Neural cell (in vitro differentiated cells): ENCODE measurements at regions not wholly inside any gene's neighbourhood (a gene's known extent, or its start where the extent isn't known, plus 50 kb on each side); places are given as distances from the start of the nearest gene placed in this dataset.

Experiments
- EP300 ChIP-seq: fragments of 450-650 bp; conservative IDR thresholded peaks from 2 replicates; pipeline ENCODE4 v1.6.1; 2014; ENCODE audit warnings: antibody characterized with exemption, mild to moderate bottlenecking, moderate library complexity; ENCODE audit not compliant: poor library complexity, severe bottlenecking
- EZH2 ChIP-seq: fragments of 200-600, 300-800 bp; shearing (Covaris generic), sonication (generic); IDR thresholded peaks from 2 replicates; pipeline ENCODE4 v1.6.1; 2014; ENCODE audit warnings: antibody characterized with exemption, low read length, borderline replicate concordance, mild to moderate bottlenecking; ENCODE audit not compliant: insufficient read depth, poor library complexity, severe bottlenecking
- MXI1 ChIP-seq: fragments of 450-650 bp; conservative IDR thresholded peaks from 2 replicates; pipeline ENCODE4 v1.6.1; 2014; ENCODE audit warnings: antibody characterized with exemption, mild to moderate bottlenecking; ENCODE audit not compliant: poor library complexity, severe bottlenecking
- POLR2AphosphoS5 ChIP-seq: IDR thresholded peaks from 2 replicates; pipeline ENCODE4 v1.6.1; 2012
- RAD21 ChIP-seq: fragments of 450-650 bp; conservative IDR thresholded peaks from 2 replicates; pipeline ENCODE4 v1.6.1; 2014; ENCODE audit warnings: antibody characterized with exemption, mild to moderate bottlenecking, moderate library complexity
- TF ChIP-seq, protein P1 (sequence below): fragments of 450-650 bp; IDR thresholded peaks from 2 replicates; pipeline ENCODE4 v1.5.1; 2014; ENCODE audit warnings: antibody characterized with exemption, mild to moderate bottlenecking, moderate library complexity; ENCODE audit not compliant: poor library complexity, severe bottlenecking
- TF ChIP-seq, protein P2 (sequence below): IDR thresholded peaks from 2 replicates; pipeline ENCODE4 v1.6.1; 2012; ENCODE audit warnings: borderline replicate concordance

DNA sequence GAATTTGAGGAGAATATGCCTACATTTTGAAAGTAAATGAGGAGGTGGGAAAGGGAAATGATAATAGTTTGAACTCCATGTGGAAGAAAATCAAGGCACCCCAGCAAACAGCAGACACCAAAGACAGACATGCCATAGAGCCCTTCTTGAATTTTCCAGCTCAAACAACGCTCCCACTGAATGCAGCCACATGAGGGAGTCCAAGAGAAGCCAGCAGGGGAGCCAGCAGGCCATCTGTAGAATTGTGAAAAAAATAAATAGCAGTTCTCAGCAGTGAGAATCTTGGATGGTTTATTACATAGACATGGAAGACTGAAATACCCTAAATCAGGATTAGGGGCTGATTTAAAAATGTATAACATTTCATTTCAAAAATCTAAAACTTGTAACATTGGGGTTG lies 1567.3 kb upstream of the LRRTM3 start:
- TF ChIP-seq, protein P1, sequence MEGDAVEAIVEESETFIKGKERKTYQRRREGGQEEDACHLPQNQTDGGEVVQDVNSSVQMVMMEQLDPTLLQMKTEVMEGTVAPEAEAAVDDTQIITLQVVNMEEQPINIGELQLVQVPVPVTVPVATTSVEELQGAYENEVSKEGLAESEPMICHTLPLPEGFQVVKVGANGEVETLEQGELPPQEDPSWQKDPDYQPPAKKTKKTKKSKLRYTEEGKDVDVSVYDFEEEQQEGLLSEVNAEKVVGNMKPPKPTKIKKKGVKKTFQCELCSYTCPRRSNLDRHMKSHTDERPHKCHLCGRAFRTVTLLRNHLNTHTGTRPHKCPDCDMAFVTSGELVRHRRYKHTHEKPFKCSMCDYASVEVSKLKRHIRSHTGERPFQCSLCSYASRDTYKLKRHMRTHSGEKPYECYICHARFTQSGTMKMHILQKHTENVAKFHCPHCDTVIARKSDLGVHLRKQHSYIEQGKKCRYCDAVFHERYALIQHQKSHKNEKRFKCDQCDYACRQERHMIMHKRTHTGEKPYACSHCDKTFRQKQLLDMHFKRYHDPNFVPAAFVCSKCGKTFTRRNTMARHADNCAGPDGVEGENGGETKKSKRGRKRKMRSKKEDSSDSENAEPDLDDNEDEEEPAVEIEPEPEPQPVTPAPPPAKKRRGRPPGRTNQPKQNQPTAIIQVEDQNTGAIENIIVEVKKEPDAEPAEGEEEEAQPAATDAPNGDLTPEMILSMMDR = no peak
- TF ChIP-seq POLR2AphosphoS5 = no peak
- no peak for TF ChIP-seq EP300
- no peak for TF ChIP-seq RAD21
- no peak for TF ChIP-seq MXI1
- no peak for TF ChIP-seq EZH2
- TF ChIP-seq, protein P2, sequence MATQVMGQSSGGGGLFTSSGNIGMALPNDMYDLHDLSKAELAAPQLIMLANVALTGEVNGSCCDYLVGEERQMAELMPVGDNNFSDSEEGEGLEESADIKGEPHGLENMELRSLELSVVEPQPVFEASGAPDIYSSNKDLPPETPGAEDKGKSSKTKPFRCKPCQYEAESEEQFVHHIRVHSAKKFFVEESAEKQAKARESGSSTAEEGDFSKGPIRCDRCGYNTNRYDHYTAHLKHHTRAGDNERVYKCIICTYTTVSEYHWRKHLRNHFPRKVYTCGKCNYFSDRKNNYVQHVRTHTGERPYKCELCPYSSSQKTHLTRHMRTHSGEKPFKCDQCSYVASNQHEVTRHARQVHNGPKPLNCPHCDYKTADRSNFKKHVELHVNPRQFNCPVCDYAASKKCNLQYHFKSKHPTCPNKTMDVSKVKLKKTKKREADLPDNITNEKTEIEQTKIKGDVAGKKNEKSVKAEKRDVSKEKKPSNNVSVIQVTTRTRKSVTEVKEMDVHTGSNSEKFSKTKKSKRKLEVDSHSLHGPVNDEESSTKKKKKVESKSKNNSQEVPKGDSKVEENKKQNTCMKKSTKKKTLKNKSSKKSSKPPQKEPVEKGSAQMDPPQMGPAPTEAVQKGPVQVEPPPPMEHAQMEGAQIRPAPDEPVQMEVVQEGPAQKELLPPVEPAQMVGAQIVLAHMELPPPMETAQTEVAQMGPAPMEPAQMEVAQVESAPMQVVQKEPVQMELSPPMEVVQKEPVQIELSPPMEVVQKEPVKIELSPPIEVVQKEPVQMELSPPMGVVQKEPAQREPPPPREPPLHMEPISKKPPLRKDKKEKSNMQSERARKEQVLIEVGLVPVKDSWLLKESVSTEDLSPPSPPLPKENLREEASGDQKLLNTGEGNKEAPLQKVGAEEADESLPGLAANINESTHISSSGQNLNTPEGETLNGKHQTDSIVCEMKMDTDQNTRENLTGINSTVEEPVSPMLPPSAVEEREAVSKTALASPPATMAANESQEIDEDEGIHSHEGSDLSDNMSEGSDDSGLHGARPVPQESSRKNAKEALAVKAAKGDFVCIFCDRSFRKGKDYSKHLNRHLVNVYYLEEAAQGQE = no peak
